ENCODE measurements at regions not wholly inside any gene's neighbourhood (a gene's known extent, or its start where the extent isn't known, plus 50 kb on each side); places are given as distances from the start of the nearest gene placed in this dataset.

DNA sequence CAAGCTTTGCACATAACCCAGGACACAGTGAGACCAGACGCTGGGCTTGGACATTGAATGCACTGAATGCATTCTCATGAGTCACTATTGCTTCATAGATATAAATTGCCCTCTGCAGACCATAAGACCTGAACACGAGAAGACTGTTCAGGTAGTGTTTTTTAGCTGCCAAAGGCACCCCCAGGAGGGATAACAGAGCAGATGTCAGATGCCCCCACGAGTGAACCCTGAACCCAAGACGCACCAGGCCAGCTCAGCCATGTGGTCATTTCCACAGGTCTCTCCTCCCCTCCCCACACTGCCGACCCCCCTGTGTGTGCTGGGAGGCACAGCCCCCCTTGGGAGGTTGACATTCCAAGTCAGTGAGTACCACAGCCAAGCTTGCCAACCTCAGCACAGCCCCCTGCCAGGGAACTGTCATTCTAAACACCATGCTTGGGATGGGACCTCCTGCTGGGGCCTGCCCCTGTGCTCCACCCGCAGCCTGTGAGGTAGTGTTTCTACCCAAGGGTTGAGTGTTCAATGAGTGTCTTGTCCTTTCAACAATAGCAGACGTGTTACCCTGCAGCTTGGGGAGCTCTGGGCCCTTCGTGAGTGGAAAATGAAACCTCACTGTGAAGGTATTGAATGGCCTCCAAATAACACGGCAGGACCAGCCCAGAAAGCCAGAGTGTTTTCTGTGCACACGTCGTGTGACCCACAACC is 68.2 kb downstream of the PSMG1 start:
- TF ChIP-seq POLR2A (IDR thresholded peaks at IDR 0.05): no peak
- TF ChIP-seq, protein P1, sequence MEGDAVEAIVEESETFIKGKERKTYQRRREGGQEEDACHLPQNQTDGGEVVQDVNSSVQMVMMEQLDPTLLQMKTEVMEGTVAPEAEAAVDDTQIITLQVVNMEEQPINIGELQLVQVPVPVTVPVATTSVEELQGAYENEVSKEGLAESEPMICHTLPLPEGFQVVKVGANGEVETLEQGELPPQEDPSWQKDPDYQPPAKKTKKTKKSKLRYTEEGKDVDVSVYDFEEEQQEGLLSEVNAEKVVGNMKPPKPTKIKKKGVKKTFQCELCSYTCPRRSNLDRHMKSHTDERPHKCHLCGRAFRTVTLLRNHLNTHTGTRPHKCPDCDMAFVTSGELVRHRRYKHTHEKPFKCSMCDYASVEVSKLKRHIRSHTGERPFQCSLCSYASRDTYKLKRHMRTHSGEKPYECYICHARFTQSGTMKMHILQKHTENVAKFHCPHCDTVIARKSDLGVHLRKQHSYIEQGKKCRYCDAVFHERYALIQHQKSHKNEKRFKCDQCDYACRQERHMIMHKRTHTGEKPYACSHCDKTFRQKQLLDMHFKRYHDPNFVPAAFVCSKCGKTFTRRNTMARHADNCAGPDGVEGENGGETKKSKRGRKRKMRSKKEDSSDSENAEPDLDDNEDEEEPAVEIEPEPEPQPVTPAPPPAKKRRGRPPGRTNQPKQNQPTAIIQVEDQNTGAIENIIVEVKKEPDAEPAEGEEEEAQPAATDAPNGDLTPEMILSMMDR (IDR thresholded peaks at IDR 0.05): no peak
